ENCODE measurements at regions not wholly inside any gene's neighbourhood (a gene's known extent, or its start where the extent isn't known, plus 50 kb on each side); places are given as distances from the start of the nearest gene placed in this dataset.

- H2BK20ac ChIP-seq (ENCODE audit: low read depth, low read length) = no peak overlapping the region
- no peak overlapping the region for H3K9ac ChIP-seq (ENCODE audit: low read depth, low read length)
- no peak overlapping the region for H3K4me2 ChIP-seq (ENCODE audit: low read depth, low read length)
- intact Hi-C loops (cut with micrococcal nuclease) (no loop called here), dilution Hi-C loops (cut with HindIII; ENCODE audit: low sequenced_read_pairs, unreplicated experiment) (no loop called here), in situ Hi-C loops (cut with MboI; ENCODE audit: low sequenced_read_pairs) (no loop called here)
- no peaks in the 10 kb centered on the region for H3K4me1 ChIP-seq (ENCODE audit: control insufficient read depth, insufficient read depth, low read length)
- H3K27ac ChIP-seq (ENCODE audit: insufficient read depth, low read length) = no peak overlapping the region
- WGBS, 2 experiments (ENCODE audit: extremely low coverage in 2 of 2, insufficient read length in 1 of 2) = no CpG with 5 or more reads among the region's 4 CpGs
- H2BK15ac ChIP-seq (ENCODE audit: low read depth, low read length) = no peak overlapping the region
- BruUV-seq (replicated peaks) = no TSS peak
- no peak overlapping the region for H4K5ac ChIP-seq (ENCODE audit: low read depth, low read length)
- H3K18ac ChIP-seq (ENCODE audit: low read depth, low read length) = no peak overlapping the region
- DNase-seq (no peak), ATAC-seq (ENCODE audit: low read depth) (no peak)
- H4K20me1 ChIP-seq (ENCODE audit: insufficient read depth, low read length) = no peaks in the 10 kb centered on the region
- no peak overlapping the region for H2BK5ac ChIP-seq (ENCODE audit: low read depth, low read length, poor library complexity, severe bottlenecking)
- no peak overlapping the region for H2AFZ ChIP-seq (replicated peaks; ENCODE audit: low read length, poor library complexity)
- H3K56ac ChIP-seq (ENCODE audit: extremely low read depth, insufficient read depth, low read length) = no peak overlapping the region
- CTCF ChIA-PET = no interaction called here
- no peaks in the 10 kb centered on the region for H3K36me3 ChIP-seq (ENCODE audit: control insufficient read depth, insufficient read depth, low read length)
- no peak overlapping the region for H3K23ac ChIP-seq (ENCODE audit: low read depth, low read length)
- no peak overlapping the region for H2BK120ac ChIP-seq (ENCODE audit: low read depth, low read length)
- H3K4ac ChIP-seq (ENCODE audit: low read depth, low read length) = no peak overlapping the region
- POLR2A ChIA-PET (ENCODE audit: unreplicated experiment) = no interaction called here
- no peak overlapping the region for H4K91ac ChIP-seq (ENCODE audit: insufficient read depth, low read depth, low read length)
- no peaks in the 10 kb centered on the region for H3K79me1 ChIP-seq (ENCODE audit: low read depth in 1 of 2, low read length in 2 of 2)
- H3K27me3 ChIP-seq (ENCODE audit: control insufficient read depth, insufficient read depth, low read length) = no peaks in the 10 kb centered on the region
- no peaks in the 10 kb centered on the region for H3K9me1 ChIP-seq (ENCODE audit: insufficient read depth, low read length)
- no peak overlapping the region for H2AK9ac ChIP-seq (replicated peaks; ENCODE audit: low read depth, low read length, poor library complexity)
- H2AK5ac ChIP-seq (ENCODE audit: low read depth, low read length) = no peak overlapping the region
- no peak overlapping the region for H3K4me3 ChIP-seq (ENCODE audit: insufficient read depth, low read depth, low read length)
- no peaks in the 10 kb centered on the region for H3K9me3 ChIP-seq (ENCODE audit: control insufficient read depth, insufficient read depth, low read length)
- no peak overlapping the region for H4K8ac ChIP-seq (ENCODE audit: low read depth in 2 of 2, low read length in 2 of 2)
- no peak overlapping the region for H3K14ac ChIP-seq (replicated peaks; ENCODE audit: low read depth, low read length)
- TF ChIP-seq MAFK (IDR thresholded peaks at IDR 0.05; ENCODE audit: low read depth, low read length) = no peak
Observed at GRCh38 chr5:145443964-145444363, 391.2 kb downstream of the PRELID2 start.

All from IMR-90 (cell line).